GM19025 (cell line): ENCODE measurements at regions not wholly inside any gene's neighbourhood (a gene's known extent, or its start where the extent isn't known, plus 50 kb on each side); places are given as distances from the start of the nearest gene placed in this dataset.
"Not testable (repeated sequence)": the region's sequence is repeated elsewhere in the genome, so short reads cannot be mapped to it uniquely, and the experiment has no call there.

Experiments used
- ATAC-seq: cut with Tn5 transposase; IDR thresholded peaks from one replicate; pipeline ENCODE4 v1.9.1; 2021; ENCODE audit warnings: mild to moderate bottlenecking, low read depth, moderate library complexity; ENCODE audit not compliant: unreplicated experiment

DNA sequence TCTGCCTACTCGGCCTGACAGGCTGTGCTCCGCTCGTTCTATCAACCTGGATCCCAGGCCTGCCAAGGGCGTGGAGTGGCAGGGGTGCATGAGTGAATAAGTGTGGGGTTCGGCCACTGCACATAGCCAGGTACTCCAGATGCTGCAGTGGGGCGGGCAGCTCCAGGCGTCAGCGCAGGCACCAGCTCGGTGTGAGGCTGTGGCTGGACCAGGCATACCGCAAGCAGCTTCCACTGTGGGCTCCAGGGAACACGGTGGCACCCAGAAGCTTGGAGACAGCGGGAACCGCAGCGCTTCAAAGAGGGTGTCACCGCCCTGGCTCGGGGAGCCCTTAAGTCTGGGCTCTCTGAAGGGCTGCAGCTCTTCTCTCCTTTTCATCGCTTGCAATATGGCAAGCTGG, 1630.2 kb downstream of the OLFM4 start:
- no peak for ATAC-seq

GRCh38 chr13:54660277-54660676, 1631.7 kb downstream of the OLFM4 start:
- ATAC-seq, result no peak

DNA sequence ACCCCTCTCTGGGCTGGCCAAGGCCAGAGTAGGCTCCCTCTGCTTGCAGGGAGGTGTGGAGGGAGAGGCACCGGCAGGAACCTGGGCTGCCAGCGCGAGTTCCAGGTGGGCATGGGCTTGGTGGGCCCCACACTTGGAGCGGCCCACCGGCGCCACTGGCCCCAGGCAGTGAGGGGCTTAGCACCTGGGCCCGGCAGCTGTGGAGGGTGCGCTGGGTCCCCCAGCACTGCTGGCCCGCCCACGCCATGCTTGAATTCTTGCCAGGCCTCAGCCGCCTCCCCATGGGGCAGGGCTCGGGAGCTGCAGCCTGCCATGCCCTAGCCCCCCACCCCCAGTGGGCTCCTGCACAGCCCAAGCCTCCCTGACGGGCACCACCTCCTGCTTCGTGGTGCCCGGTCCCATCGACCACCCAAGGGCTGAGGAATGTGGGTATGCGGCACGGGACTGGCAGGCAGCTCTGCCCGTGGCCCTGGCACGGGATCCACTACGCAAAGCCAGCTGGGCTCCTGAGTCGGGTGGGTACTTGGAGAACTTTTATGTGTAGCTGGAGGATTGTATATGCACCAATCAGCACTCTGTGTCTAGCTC, 1648.0 kb downstream of the OLFM4 start:
- no peak for ATAC-seq

- ATAC-seq, result no peak
These were observed 1653.6 kb downstream of the OLFM4 start for GRCh38 chr13:54682184-54682583.

- no peak for ATAC-seq
These were observed 1658.6 kb downstream of the OLFM4 start for GRCh38 chr13:54687173-54687572.

GRCh38 chr13:54699831-54700230, 1671.2 kb downstream of the OLFM4 start:
- ATAC-seq, result no peak

GRCh38 chr13:54705738-54706137, 1677.1 kb downstream of the OLFM4 start:
- no peak for ATAC-seq

DNA sequence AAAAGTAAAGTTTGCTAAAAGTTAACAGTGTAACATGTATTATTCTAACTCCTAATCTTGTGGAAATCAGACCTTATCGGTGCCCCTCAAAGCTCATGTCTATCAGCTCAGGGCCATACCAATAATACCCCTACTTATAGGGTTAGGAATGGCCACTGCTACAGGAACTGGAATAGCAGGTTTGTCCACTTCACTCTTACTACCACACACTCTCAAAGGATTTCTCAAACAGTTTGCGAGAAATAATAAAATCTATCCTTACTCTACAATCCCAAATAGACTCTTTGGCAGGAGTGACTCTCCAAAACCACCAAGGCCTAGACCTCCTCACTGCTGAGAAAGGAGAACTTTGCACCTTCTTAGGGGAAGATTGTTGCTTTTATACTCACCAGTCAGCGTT, 1677.7 kb downstream of the OLFM4 start:
- ATAC-seq, result no peak

- ATAC-seq, result no peak
These were observed 1680.9 kb downstream of the OLFM4 start for GRCh38 chr13:54709546-54709945.

DNA sequence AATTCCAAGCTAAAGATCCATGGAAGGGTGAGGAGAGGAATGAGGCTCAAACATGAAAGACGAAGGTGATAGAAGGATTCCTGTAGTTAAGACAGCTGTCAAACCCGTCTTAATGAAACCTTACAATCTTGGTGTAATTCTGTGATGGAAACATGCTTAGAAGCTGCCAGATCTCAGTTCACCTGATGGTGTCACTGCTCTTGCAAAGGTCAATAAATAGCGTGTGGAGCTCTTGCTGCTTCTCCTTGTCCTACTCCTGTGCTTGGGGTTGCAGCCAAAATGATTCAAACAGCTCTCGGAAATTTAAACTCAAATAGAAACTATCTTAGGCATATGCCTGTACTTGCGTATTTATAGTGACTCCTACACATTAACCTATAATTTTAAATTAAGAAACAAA, 1705.0 kb downstream of the OLFM4 start:
- no peak for ATAC-seq

- ATAC-seq, result not testable (repeated sequence)
These were observed 1708.6 kb downstream of the OLFM4 start for GRCh38 chr13:54737211-54737610.

DNA sequence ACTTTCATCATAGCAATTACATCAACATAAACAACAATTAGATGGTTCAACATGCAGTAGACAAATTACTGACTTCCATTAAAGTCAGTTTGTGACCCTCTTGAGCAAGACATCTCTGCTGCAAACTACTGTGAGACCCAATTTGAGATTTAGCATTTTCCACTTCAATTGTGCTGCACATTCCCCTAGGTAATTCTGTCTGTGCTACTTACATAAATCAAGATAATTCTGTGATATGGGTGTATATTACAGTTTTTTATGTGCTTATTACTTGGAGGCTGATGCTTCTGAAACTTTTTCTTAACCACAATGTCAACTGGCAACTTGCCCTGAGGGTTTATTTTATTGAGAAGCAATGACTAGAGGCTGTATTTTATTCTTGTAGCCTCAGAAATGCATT, 1714.4 kb downstream of the OLFM4 start:
- no peak for ATAC-seq

GRCh38 chr13:54744747-54745146, 1716.1 kb downstream of the OLFM4 start:
- ATAC-seq, result no peak

GRCh38 chr13:54750521-54750920, 1721.9 kb downstream of the OLFM4 start:
- no peak for ATAC-seq

DNA sequence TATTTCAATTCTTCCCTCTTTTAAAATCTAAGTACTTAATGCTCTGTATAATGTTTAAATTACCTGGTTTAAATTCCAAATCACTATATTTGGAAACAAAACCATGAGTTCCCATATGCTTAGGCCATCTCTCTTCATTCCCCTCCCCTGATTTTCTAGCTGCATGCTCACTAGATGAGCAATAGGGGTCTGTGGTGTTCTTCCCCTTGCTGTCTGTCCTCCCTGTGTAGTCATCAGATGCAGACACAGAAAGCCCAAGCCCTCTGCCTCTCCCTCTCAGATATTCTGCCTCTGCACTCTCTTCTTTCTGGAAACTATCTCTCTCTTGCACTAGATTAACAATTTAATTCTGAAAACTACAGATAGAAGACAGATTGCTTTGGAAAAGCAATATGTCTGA, 1730.2 kb downstream of the OLFM4 start:
- no peak for ATAC-seq

DNA sequence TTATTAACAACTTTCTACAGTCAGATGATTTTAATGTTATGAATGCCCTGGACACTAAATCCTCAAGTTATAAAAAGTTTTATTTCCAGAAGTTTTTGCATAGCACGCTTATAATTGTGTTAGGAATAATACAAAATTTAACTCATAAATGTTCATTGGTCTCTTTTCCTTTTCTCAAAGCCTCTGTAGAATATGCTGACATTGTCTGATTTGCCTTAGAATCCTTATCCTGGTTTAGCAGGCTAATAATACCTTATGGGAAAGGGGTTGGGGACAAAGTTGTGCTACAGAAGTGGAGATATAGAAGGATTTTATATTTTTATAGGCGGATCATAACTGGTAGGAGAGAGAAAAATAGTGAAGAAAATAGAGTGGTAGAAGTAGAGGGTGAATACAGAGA, 1739.6 kb downstream of the OLFM4 start:
- no peak for ATAC-seq

GRCh38 chr13:54775501-54776191, 1747.0 kb downstream of the OLFM4 start:
- no peak for ATAC-seq

- ATAC-seq, result no peak
These were observed 1759.1 kb downstream of the OLFM4 start for GRCh38 chr13:54787754-54788153.

GRCh38 chr13:54799621-54800226, 1771.1 kb downstream of the OLFM4 start:
- ATAC-seq, result no peak

GRCh38 chr13:54802226-54802625, 1773.6 kb downstream of the OLFM4 start:
- ATAC-seq, result no peak

GRCh38 chr13:54805743-54806142, 1777.1 kb downstream of the OLFM4 start:
- no peak for ATAC-seq

GRCh38 chr13:54821938-54822470, 1793.4 kb downstream of the OLFM4 start:
- not testable (repeated sequence) for ATAC-seq
